GM12878 (cell line): ENCODE measurements at regions not wholly inside any gene's neighbourhood (a gene's known extent, or its start where the extent isn't known, plus 50 kb on each side); places are given as distances from the start of the nearest gene placed in this dataset.

Source experiments
- ATAC-seq: fragments of 200-7000 bp; cut with Tn5 transposase; 3 replicates; pipeline ENCODE4 v1.9.1; 2020; ENCODE audit warnings: mild to moderate bottlenecking, moderate library complexity
- BruUV-seq: library from RNA; stranded (reverse); fragments of 400-500 nt; replicated peaks from 2 replicates; lab custom pipeline; 2021; lab: Mats Ljungman, UMichigan
- CTCF ChIA-PET: fragments of 300-600 bp; sonication (Branson Sonifier 250); formaldehyde crosslinking; extraction: SDS; loops from one replicate; lab custom pipeline; 2021; ENCODE audit warnings: inconsistent platforms; lab: Yijun Ruan, JAX
- POLR2A ChIA-PET: fragments of 350-600 bp; formaldehyde crosslinking; extraction: SDS; loops from one replicate; lab custom pipeline; 2021; ENCODE audit warnings: inconsistent platforms; lab: Charles Lee
- RAD21 ChIA-PET: fragments of 300-600 bp; sonication (Branson Sonifier 250); formaldehyde crosslinking; loops from one replicate; lab custom pipeline; 2023; ENCODE audit warnings: antibody characterized with exemption; ENCODE audit not compliant: unreplicated experiment; lab: Charles Lee
- SMC1A ChIA-PET: fragments of 300-600 bp; sonication (Branson Sonifier 250); formaldehyde crosslinking; loops from one replicate; lab custom pipeline; 2023; ENCODE audit not compliant: unreplicated experiment, uncharacterized antibody; lab: Charles Lee
- DNase-seq: peaks from one replicate; pipeline ENCODE4 v3.0.0-alpha.2; 2011; ENCODE audit warnings: low read depth, low spot score
- FAIRE-seq: peaks from 3 replicates; lab custom pipeline; 2011; peaks lifted over from hg19 to GRCh38; lab: Jason Lieb, UNC
- H2AFZ ChIP-seq: 2 replicates; pipeline ENCODE4 v1.6.0; 2011; ENCODE audit warnings: low read depth, low read length, control low read depth; ENCODE audit not compliant: control insufficient read depth
- H3K27ac ChIP-seq: 2 replicates; pipeline ENCODE4 v1.5.1; 2011; ENCODE audit warnings: control low read depth; ENCODE audit not compliant: control insufficient read depth, insufficient read depth
- H3K27me3 ChIP-seq, 2 experiments: replicated peaks in 1 of 2; 2 replicates each; pipeline versions ENCODE4 v1.6.0 to v1.6.1; 2011; ENCODE audit warnings: low read length in 1 of 2; ENCODE audit not compliant: control insufficient read depth in 2 of 2, insufficient read depth in 2 of 2
- H3K36me3 ChIP-seq, 2 experiments: 2 replicates each; pipeline ENCODE4 v1.5.1; 2011; ENCODE audit warnings: low read length in 1 of 2; ENCODE audit not compliant: control insufficient read depth in 2 of 2, insufficient read depth in 2 of 2
- H3K4me1 ChIP-seq: 2 replicates; pipeline ENCODE4 v1.6.1; 2011; ENCODE audit warnings: mild to moderate bottlenecking, low read length, moderate library complexity, mixed read lengths; ENCODE audit not compliant: control insufficient read depth, insufficient read depth
- H3K4me2 ChIP-seq: 2 replicates; pipeline ENCODE4 v1.6.0; 2011; ENCODE audit warnings: control low read depth; ENCODE audit not compliant: control insufficient read depth, insufficient read depth
- H3K4me3 ChIP-seq: fragments of 200-600 bp; sonication (generic); 2 replicates; pipeline ENCODE4 v1.5.1; 2016
- H3K79me2 ChIP-seq: 2 replicates; pipeline ENCODE4 v1.6.0; 2011; ENCODE audit warnings: low read length; ENCODE audit not compliant: control insufficient read depth, insufficient read depth
- H3K9ac ChIP-seq: 2 replicates; pipeline ENCODE4 v1.8.0; 2011; ENCODE audit warnings: low read length, control low read depth, mixed read lengths; ENCODE audit not compliant: control insufficient read depth, insufficient read depth
- H3K9me3 ChIP-seq: replicated peaks from 3 replicates; pipeline ENCODE4 v1.5.1; 2011; ENCODE audit warnings: mild to moderate bottlenecking, low read length; ENCODE audit not compliant: control insufficient read depth, insufficient read depth
- H4K20me1 ChIP-seq: 2 replicates; pipeline ENCODE4 v1.6.0; 2011; ENCODE audit not compliant: control insufficient read depth, insufficient read depth
- BHLHE40 ChIP-seq, 2 experiments: fragments of 450-650 bp in 1 of 2; IDR thresholded peaks; 2 replicates each; pipeline ENCODE4 v1.6.1; 2011 to 2017; ENCODE audit warnings: low read depth in 2 of 2, borderline replicate concordance in 1 of 2, improper control_type of control experiment in 1 of 2, low read length in 1 of 2, mild to moderate bottlenecking in 1 of 2
- FOXK2 ChIP-seq: fragments of 450-650 bp; IDR thresholded peaks from 2 replicates; pipeline ENCODE4 v1.6.1; 2017; ENCODE audit warnings: mild to moderate bottlenecking, moderate library complexity
- NFYA ChIP-seq: IDR thresholded peaks from 2 replicates; pipeline ENCODE4 v1.6.1; 2011; ENCODE audit warnings: low read depth, mild to moderate bottlenecking, low read length, improper control_type of control experiment, borderline replicate concordance
- RB1 ChIP-seq: fragments of 450-650 bp; formaldehyde crosslinking; IDR thresholded peaks from 2 replicates; pipeline ENCODE4 v1.6.1; 2017; ENCODE audit warnings: mild to moderate bottlenecking, borderline replicate concordance
- SIX5 ChIP-seq: IDR thresholded peaks from 2 replicates; pipeline ENCODE4 v1.6.1; 2011; ENCODE audit warnings: mild to moderate bottlenecking, low read depth, low read length, moderate library complexity; ENCODE audit not compliant: severe bottlenecking
- TBL1XR1 ChIP-seq: IDR thresholded peaks from 2 replicates; pipeline ENCODE4 v1.6.1; 2012; ENCODE audit warnings: low read depth, low read length, improper control_type of control experiment
- WGBS: methylation state at CpG from one replicate; pipeline ENCODE4 v1.1.6; 2016; ENCODE audit warnings: low lambda C conversion rate; ENCODE audit not compliant: insufficient replicate concordance, insufficient coverage; ENCODE audit errors: missing lambda C conversion rate; 5-methylcytosine and 5-hydroxymethylcytosine counted together
- in situ Hi-C: fragments of 300-500 bp; cut with MboI; formaldehyde crosslinking; loops from 9 replicates; pipeline ENCODE4 v1.14.3; 2018; ENCODE audit warnings: mixed read lengths
- intact Hi-C: fragments of 100-400 bp; cut with micrococcal nuclease; formaldehyde crosslinking; loops from one replicate; pipeline ENCODE4 v1.14.2; 2022; ENCODE audit not compliant: unreplicated experiment
- TF ChIP-seq, protein P1 (sequence below): fragments of 450-650 bp; IDR thresholded peaks from 2 replicates; pipeline ENCODE4 v1.6.1; 2016; ENCODE audit warnings: mild to moderate bottlenecking
- TF ChIP-seq, protein P2 (sequence below): fragments of 450-650 bp; IDR thresholded peaks from 2 replicates; pipeline ENCODE4 v1.6.1; 2017; ENCODE audit warnings: mild to moderate bottlenecking, low read depth, inconsistent platforms; ENCODE audit not compliant: poor library complexity, severe bottlenecking
- TF ChIP-seq, protein P3 (sequence below): fragments of 450-650 bp; IDR thresholded peaks from 2 replicates; pipeline ENCODE4 v1.6.1; 2017; ENCODE audit warnings: low read depth, mild to moderate bottlenecking, moderate library complexity
- TF ChIP-seq, protein P4 (sequence below): fragments of 150-350 bp; IDR thresholded peaks from 2 replicates; pipeline ENCODE4 v1.6.1; 2014; ENCODE audit warnings: mild to moderate bottlenecking, low read depth, low read length

DNA sequence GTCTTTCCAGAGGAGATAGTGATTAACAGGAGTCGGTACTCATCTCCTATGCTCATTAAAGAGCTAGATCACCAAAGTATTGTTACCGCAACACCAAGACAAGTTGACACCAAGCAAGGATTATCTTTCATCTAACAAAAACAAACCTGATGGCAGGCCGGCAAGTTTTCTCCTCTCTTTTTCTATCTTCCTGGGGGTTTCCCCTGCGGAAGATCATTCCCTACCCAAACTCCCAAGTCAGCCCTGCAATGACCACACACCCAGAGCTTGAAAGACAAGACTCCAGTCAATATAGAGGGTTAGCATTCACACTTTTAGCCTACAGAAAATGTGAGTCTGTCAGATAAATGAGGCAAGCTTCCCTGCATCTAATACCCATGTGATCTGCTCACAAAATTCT lies 312.1 kb downstream of the SOX9 start:
- ChIA-PET RAD21 (interaction anchor here (0.8 to 1.4 kb wide), 2 partner anchors 10 to 24 kb away, joined by 3 to 6 read pairs; no protein-coding TSS in a partner anchor), CTCF (interaction anchor here (1.1 kb wide), 1 partner anchor 8 kb away, joined by 3 read pairs; no protein-coding TSS in a partner anchor), POLR2A (interaction anchor here (0.7 to 2.2 kb wide), 2 partner anchors 19 to 29 kb away, joined by 3 to 12 read pairs; no protein-coding TSS in a partner anchor), SMC1A (interaction anchor here (0.9 to 3.7 kb wide), 2 partner anchors 32 to 85 kb away, joined by 3 to 21 read pairs; no protein-coding TSS in a partner anchor)
- H3K9me3 ChIP-seq = no peaks in the 10 kb centered on the region
- TF ChIP-seq RB1 (no peak), TBL1XR1 (no peak), SIX5 (no peak), BHLHE40 (IDR thresholded peaks at IDR 0.05; ENCODE audit: borderline replicate concordance in 1 of 2, low read depth in 2 of 2, low read length in 1 of 2) (no peak), NFYA (no peak), FOXK2 (no peak)
- TF ChIP-seq, protein P1, sequence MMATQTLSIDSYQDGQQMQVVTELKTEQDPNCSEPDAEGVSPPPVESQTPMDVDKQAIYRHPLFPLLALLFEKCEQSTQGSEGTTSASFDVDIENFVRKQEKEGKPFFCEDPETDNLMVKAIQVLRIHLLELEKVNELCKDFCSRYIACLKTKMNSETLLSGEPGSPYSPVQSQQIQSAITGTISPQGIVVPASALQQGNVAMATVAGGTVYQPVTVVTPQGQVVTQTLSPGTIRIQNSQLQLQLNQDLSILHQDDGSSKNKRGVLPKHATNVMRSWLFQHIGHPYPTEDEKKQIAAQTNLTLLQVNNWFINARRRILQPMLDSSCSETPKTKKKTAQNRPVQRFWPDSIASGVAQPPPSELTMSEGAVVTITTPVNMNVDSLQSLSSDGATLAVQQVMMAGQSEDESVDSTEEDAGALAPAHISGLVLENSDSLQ = no peak
- TF ChIP-seq, protein P2, sequence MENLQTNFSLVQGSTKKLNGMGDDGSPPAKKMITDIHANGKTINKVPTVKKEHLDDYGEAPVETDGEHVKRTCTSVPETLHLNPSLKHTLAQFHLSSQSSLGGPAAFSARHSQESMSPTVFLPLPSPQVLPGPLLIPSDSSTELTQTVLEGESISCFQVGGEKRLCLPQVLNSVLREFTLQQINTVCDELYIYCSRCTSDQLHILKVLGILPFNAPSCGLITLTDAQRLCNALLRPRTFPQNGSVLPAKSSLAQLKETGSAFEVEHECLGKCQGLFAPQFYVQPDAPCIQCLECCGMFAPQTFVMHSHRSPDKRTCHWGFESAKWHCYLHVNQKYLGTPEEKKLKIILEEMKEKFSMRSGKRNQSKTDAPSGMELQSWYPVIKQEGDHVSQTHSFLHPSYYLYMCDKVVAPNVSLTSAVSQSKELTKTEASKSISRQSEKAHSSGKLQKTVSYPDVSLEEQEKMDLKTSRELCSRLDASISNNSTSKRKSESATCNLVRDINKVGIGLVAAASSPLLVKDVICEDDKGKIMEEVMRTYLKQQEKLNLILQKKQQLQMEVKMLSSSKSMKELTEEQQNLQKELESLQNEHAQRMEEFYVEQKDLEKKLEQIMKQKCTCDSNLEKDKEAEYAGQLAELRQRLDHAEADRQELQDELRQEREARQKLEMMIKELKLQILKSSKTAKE = no peak
- TF ChIP-seq, protein P3, sequence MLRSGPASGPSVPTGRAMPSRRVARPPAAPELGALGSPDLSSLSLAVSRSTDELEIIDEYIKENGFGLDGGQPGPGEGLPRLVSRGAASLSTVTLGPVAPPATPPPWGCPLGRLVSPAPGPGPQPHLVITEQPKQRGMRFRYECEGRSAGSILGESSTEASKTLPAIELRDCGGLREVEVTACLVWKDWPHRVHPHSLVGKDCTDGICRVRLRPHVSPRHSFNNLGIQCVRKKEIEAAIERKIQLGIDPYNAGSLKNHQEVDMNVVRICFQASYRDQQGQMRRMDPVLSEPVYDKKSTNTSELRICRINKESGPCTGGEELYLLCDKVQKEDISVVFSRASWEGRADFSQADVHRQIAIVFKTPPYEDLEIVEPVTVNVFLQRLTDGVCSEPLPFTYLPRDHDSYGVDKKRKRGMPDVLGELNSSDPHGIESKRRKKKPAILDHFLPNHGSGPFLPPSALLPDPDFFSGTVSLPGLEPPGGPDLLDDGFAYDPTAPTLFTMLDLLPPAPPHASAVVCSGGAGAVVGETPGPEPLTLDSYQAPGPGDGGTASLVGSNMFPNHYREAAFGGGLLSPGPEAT = no peak
- TF ChIP-seq, protein P4, sequence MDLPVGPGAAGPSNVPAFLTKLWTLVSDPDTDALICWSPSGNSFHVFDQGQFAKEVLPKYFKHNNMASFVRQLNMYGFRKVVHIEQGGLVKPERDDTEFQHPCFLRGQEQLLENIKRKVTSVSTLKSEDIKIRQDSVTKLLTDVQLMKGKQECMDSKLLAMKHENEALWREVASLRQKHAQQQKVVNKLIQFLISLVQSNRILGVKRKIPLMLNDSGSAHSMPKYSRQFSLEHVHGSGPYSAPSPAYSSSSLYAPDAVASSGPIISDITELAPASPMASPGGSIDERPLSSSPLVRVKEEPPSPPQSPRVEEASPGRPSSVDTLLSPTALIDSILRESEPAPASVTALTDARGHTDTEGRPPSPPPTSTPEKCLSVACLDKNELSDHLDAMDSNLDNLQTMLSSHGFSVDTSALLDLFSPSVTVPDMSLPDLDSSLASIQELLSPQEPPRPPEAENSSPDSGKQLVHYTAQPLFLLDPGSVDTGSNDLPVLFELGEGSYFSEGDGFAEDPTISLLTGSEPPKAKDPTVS = no peak
- no peak overlapping the region for H2AFZ ChIP-seq
- no peaks in the 10 kb centered on the region for H3K27me3 ChIP-seq
- in situ Hi-C loops = no loop called here
- intact Hi-C loops = no loop called here
- no peak overlapping the region for H3K27ac ChIP-seq
- no peak for FAIRE-seq
- no peaks in the 10 kb centered on the region for H3K79me2 ChIP-seq
- no peak overlapping the region for H3K9ac ChIP-seq
- no peak overlapping the region for H3K4me2 ChIP-seq
- no peaks in the 10 kb centered on the region for H3K4me1 ChIP-seq
- WGBS = 73% methylated on average over 4 of the region's 4 CpGs
- ATAC-seq = no peak
- BruUV-seq = no TSS peak
- peaks cover 0 to 2% of the 10 kb centered on the region in 2 experiments; a peak in 1 of 4 replicates for H3K36me3 ChIP-seq
- DNase-seq = no peak
- H3K4me3 ChIP-seq = no peak overlapping the region
- H4K20me1 ChIP-seq = no peaks in the 10 kb centered on the region
